KMS-11 (cell line): ENCODE measurements at regions not wholly inside any gene's neighbourhood (a gene's known extent, or its start where the extent isn't known, plus 50 kb on each side); places are given as distances from the start of the nearest gene placed in this dataset.

Source experiments
- H2AFZ ChIP-seq: fragments of 200-600 bp; sonication (generic); 2 replicates; pipeline ENCODE4 v1.6.1; 2016; ENCODE audit warnings: antibody characterized with exemption, mixed run types, low read depth
- H3K27ac ChIP-seq: fragments of 200-600 bp; sonication (generic); 2 replicates; pipeline ENCODE4 v1.6.1; 2016; ENCODE audit warnings: mild to moderate bottlenecking, mixed run types
- H3K27me3 ChIP-seq: fragments of 200-600 bp; sonication (generic); 2 replicates; pipeline ENCODE4 v1.6.1; 2017; ENCODE audit warnings: mild to moderate bottlenecking, low read depth, mixed run types, moderate library complexity; ENCODE audit not compliant: insufficient read depth
- H3K36me3 ChIP-seq: fragments of 200-600 bp; sonication (generic); 2 replicates; pipeline ENCODE4 v1.6.1; 2017; ENCODE audit warnings: mild to moderate bottlenecking, mixed run types; ENCODE audit not compliant: insufficient read depth
- H3K4me1 ChIP-seq: fragments of 200-600 bp; sonication (generic); 2 replicates; pipeline ENCODE4 v1.6.1; 2016; ENCODE audit warnings: mild to moderate bottlenecking, low read depth, mixed run types; ENCODE audit not compliant: poor library complexity, severe bottlenecking
- H3K4me2 ChIP-seq: fragments of 200-600 bp; sonication (generic); 2 replicates; pipeline ENCODE4 v1.7.0; 2016; ENCODE audit warnings: mild to moderate bottlenecking, mixed run types
- H3K4me3 ChIP-seq: fragments of 200-600 bp; sonication (generic); IDR thresholded peaks from 2 replicates; pipeline ENCODE4 v1.6.1; 2017; ENCODE audit warnings: low read depth, low read length, mixed read lengths; ENCODE audit not compliant: insufficient read depth
- H3K79me2 ChIP-seq: fragments of 200-600 bp; sonication (generic); 2 replicates; pipeline ENCODE4 v1.6.1; 2016; ENCODE audit warnings: low read depth, mixed run types; ENCODE audit not compliant: insufficient read depth
- H3K9ac ChIP-seq: fragments of 200-600 bp; sonication (generic); 2 replicates; pipeline ENCODE4 v1.6.1; 2016; ENCODE audit warnings: mild to moderate bottlenecking, mixed run types
- H4K20me1 ChIP-seq: fragments of 200-600 bp; sonication (generic); 2 replicates; pipeline ENCODE4 v1.6.1; 2016; ENCODE audit warnings: mild to moderate bottlenecking, mixed run types; ENCODE audit not compliant: insufficient read depth
- TF ChIP-seq, protein P1 (sequence below): fragments of 200-600 bp; sonication (generic); conservative IDR thresholded peaks from 2 replicates; pipeline ENCODE4 v1.6.1; 2017; ENCODE audit warnings: low read depth, mild to moderate bottlenecking, antibody characterized with exemption, low read length, moderate library complexity, mixed read lengths

DNA sequence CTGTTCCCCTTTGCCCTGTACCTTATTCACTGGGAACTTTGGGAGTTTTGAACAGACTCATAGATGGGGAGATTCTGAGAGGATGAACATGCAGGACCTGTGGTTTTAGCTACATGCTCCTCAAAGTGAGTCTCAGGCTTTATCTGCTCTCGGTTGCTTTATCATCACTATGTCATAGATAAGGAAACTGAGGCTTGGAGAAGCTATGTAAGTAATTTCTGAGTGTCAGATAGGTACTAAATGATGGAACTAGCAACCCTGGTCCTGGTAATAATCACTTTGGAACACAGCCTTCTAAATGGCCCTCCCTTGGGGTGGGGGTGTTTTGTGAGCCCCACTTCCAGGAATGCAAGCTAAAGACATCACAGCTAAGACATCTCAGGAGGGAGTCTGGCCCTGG, 186.2 kb upstream of the MEX3C start:
- Histone ChIP-seq H2AFZ (no peak overlapping the region), H3K9ac (no peak overlapping the region), H3K4me1 (no peaks in the 10 kb centered on the region), H3K79me2 (no peaks in the 10 kb centered on the region), H3K4me2 (no peak overlapping the region), H3K27me3 (no peaks in the 10 kb centered on the region), H3K36me3 (no peaks in the 10 kb centered on the region), H3K4me3 (no peak overlapping the region), H4K20me1 (no peaks in the 10 kb centered on the region), H3K27ac (no peak overlapping the region)
- TF ChIP-seq, protein P1, sequence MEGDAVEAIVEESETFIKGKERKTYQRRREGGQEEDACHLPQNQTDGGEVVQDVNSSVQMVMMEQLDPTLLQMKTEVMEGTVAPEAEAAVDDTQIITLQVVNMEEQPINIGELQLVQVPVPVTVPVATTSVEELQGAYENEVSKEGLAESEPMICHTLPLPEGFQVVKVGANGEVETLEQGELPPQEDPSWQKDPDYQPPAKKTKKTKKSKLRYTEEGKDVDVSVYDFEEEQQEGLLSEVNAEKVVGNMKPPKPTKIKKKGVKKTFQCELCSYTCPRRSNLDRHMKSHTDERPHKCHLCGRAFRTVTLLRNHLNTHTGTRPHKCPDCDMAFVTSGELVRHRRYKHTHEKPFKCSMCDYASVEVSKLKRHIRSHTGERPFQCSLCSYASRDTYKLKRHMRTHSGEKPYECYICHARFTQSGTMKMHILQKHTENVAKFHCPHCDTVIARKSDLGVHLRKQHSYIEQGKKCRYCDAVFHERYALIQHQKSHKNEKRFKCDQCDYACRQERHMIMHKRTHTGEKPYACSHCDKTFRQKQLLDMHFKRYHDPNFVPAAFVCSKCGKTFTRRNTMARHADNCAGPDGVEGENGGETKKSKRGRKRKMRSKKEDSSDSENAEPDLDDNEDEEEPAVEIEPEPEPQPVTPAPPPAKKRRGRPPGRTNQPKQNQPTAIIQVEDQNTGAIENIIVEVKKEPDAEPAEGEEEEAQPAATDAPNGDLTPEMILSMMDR, result no peak

DNA sequence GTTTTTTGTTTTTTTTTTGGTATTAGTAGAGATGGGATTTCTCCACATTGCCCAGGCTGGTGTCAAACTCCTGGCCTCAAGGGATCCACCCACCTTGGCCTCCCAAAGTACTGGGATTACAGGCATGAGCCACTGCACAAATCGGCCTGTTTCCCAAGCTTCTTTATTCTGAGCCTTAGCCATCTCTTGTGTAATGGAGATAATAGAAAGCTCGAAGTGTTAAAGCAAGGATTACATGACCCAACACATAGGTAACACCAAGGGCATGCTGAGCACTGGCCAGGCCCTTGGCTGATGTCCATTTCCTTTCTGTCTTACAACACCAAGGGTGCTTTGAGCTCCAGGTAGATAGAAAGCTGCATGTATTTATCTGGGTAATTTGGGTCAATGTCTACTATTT, 187.8 kb upstream of the MEX3C start:
- Histone ChIP-seq H3K79me2 (no peaks in the 10 kb centered on the region), H3K9ac (no peak overlapping the region), H3K4me2 (no peak overlapping the region), H2AFZ (no peak overlapping the region), H4K20me1 (no peaks in the 10 kb centered on the region), H3K27me3 (no peaks in the 10 kb centered on the region), H3K36me3 (no peaks in the 10 kb centered on the region), H3K4me3 (no peak overlapping the region), H3K27ac (no peak overlapping the region), H3K4me1 (no peaks in the 10 kb centered on the region)
- TF ChIP-seq, protein P1, result no peak

- TF ChIP-seq, protein P1, result no peak
- H3K4me1 ChIP-seq, result no peaks in the 10 kb centered on the region
- H3K36me3 ChIP-seq, result no peaks in the 10 kb centered on the region
- no peaks in the 10 kb centered on the region for H3K27me3 ChIP-seq
- H2AFZ ChIP-seq, result no peak overlapping the region
- H3K4me2 ChIP-seq, result no peak overlapping the region
- H3K9ac ChIP-seq, result no peak overlapping the region
- H3K27ac ChIP-seq, result no peak overlapping the region
- no peaks in the 10 kb centered on the region for H4K20me1 ChIP-seq
- H3K4me3 ChIP-seq, result no peak overlapping the region
- no peaks in the 10 kb centered on the region for H3K79me2 ChIP-seq
Observed at GRCh38 chr18:51390702-51391101, 193.2 kb upstream of the MEX3C start.

GRCh38 chr18:51391215-51391614, 193.7 kb upstream of the MEX3C start:
- no peak overlapping the region for H2AFZ ChIP-seq
- no peak overlapping the region for H3K4me2 ChIP-seq
- H3K27me3 ChIP-seq, result no peaks in the 10 kb centered on the region
- no peak overlapping the region for H3K9ac ChIP-seq
- no peaks in the 10 kb centered on the region for H3K79me2 ChIP-seq
- no peak overlapping the region for H3K27ac ChIP-seq
- no peaks in the 10 kb centered on the region for H4K20me1 ChIP-seq
- no peaks in the 10 kb centered on the region for H3K36me3 ChIP-seq
- TF ChIP-seq, protein P1, result no peak
- no peak overlapping the region for H3K4me3 ChIP-seq
- no peaks in the 10 kb centered on the region for H3K4me1 ChIP-seq
